T-cell (primary cell): ENCODE measurements at regions not wholly inside any gene's neighbourhood (a gene's known extent, or its start where the extent isn't known, plus 50 kb on each side); places are given as distances from the start of the nearest gene placed in this dataset.
"Not testable (repeated sequence)": the region's sequence is repeated elsewhere in the genome, so short reads cannot be mapped to it uniquely, and the experiment has no call there.

Source experiments
- ATAC-seq, 4 experiments: fragments of 200-7000 bp in 3 of 4; fragments of 150-1000 bp in 1 of 4; cut with Tn5 transposase; replicated peaks in 1 of 4; 1 replicate in 3 of 4; 2 replicates in 1 of 4; pipeline ENCODE4 v1.10.0; 2021; ENCODE audit warnings: moderate library complexity in 3 of 4, mild to moderate bottlenecking in 2 of 4, moderate number of reproducible peaks in 1 of 4
- CTCF ChIA-PET, 2 donors: fragments of 300-600 bp; sonication (Branson Sonifier 250); formaldehyde crosslinking; loops; one replicate each; lab custom pipeline; 2022; ENCODE audit warnings: antibody characterized with exemption in 2 of 2; lab: Charles Lee
- POLR2A ChIA-PET, 2 donors: fragments of 300-600 bp; sonication (Branson Sonifier 250); formaldehyde crosslinking; loops; one replicate each; lab custom pipeline; 2022; ENCODE audit warnings: antibody characterized with exemption in 2 of 2; lab: Charles Lee
- DNase-seq, 35 experiments: peaks; one replicate each; pipeline versions ENCODE4 v3.0.0 to v3.0.0-alpha.2; 2013 to 2023
- H3K27ac ChIP-seq: one replicate; pipeline ENCODE4 v1.5.1; 2013; ENCODE audit warnings: low read length
- H3K27me3 ChIP-seq, 2 experiments: replicated peaks in 1 of 2; 1 replicate in 1 of 2; 2 replicates in 1 of 2; pipeline versions ENCODE4 v1.6.1 to v1.7.0; 2013; ENCODE audit warnings: low read length in 1 of 2, mixed read lengths in 1 of 2; ENCODE audit not compliant: control insufficient read depth in 2 of 2, insufficient read depth in 2 of 2; ENCODE audit errors: extremely low read depth in 1 of 2
- H3K36me3 ChIP-seq, 2 donors: 1 replicate in 1 of 2; 2 replicates in 1 of 2; pipeline versions ENCODE4 v1.6.1 to v1.7.0; 2013; ENCODE audit warnings: low read length in 1 of 2; ENCODE audit not compliant: control insufficient read depth in 2 of 2, insufficient read depth in 1 of 2; ENCODE audit errors: extremely low read depth in 1 of 2
- H3K4me1 ChIP-seq, 2 experiments: 1 replicate in 1 of 2; 2 replicates in 1 of 2; pipeline versions ENCODE4 v1.6.1 to v1.7.0; 2013; ENCODE audit warnings: low read length in 2 of 2, mixed read lengths in 1 of 2; ENCODE audit not compliant: insufficient read depth in 2 of 2, control insufficient read depth in 1 of 2; ENCODE audit errors: extremely low read depth in 1 of 2
- H3K4me3 ChIP-seq, 2 donors: 1 replicate in 1 of 2; 2 replicates in 1 of 2; pipeline versions ENCODE4 v1.5.1 to v1.7.0; 2013; ENCODE audit warnings: mild to moderate bottlenecking in 2 of 2, low read length in 1 of 2, moderate library complexity in 1 of 2; ENCODE audit not compliant: control insufficient read depth in 1 of 2; ENCODE audit errors: extremely low read depth in 1 of 2
- H3K9me3 ChIP-seq: 2 replicates; pipeline ENCODE4 v1.7.0; 2013
- H3K27ac Mint-ChIP-seq, 2 donors: one replicate each; pipeline ENCODE4 v1.8.0; 2020 to 2021; ENCODE audit warnings: mild to moderate bottlenecking in 2 of 2, mixed read lengths in 2 of 2
- H3K27me3 Mint-ChIP-seq, 2 donors: one replicate each; pipeline ENCODE4 v1.8.0; 2021 to 2022; ENCODE audit warnings: mixed read lengths in 2 of 2
- H3K36me3 Mint-ChIP-seq: one replicate; pipeline ENCODE4 v1.8.0; 2021; ENCODE audit warnings: mixed read lengths
- H3K4me1 Mint-ChIP-seq, 3 donors: one replicate each; pipeline ENCODE4 v1.8.0; 2020 to 2022; ENCODE audit warnings: mixed read lengths in 3 of 3, mild to moderate bottlenecking in 1 of 3
- H3K4me3 Mint-ChIP-seq, 3 donors: one replicate each; pipeline ENCODE4 v1.8.0; 2020 to 2022; ENCODE audit warnings: mild to moderate bottlenecking in 3 of 3, mixed read lengths in 3 of 3, moderate library complexity in 3 of 3
- H3K9me3 Mint-ChIP-seq, 3 donors: one replicate each; pipeline ENCODE4 v1.8.0; 2020 to 2022; ENCODE audit warnings: mixed read lengths in 3 of 3
- WGBS: methylation state at CpG from one replicate; pipeline ENCODE4 v1.1.5; 2013; ENCODE audit warnings: missing lambda C conversion rate; ENCODE audit not compliant: insufficient coverage; 5-methylcytosine and 5-hydroxymethylcytosine counted together

DNA sequence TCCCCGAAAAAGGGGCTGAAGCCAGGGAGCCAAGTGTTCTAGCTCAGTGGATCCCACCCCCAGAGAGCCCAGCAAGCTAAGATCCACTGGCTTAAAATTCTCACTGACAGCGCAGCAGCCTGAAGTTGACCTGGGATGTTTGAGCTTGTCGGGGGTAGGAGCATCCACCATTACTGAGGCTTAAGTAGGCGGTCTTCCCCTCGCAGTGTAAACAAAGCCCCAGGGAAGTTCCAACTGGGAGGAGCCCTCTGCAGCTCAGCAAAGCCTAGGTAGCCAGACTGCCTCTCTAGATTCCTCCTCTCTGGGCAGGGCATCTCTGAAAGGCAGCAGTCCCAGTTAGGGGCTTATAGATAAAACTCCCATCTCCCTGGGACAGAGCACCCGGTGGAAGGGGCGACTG lies 56.8 kb upstream of the FGF16 start:
- DNase-seq, H3K4me3 ChIP-seq, H3K27ac ChIP-seq, H3K27me3 ChIP-seq, H3K36me3 ChIP-seq, CTCF ChIA-PET, H3K27ac Mint-ChIP-seq, H3K4me1 Mint-ChIP-seq, H3K4me1 ChIP-seq, POLR2A ChIA-PET, H3K4me3 Mint-ChIP-seq, H3K9me3 Mint-ChIP-seq, H3K36me3 Mint-ChIP-seq, H3K9me3 ChIP-seq, ATAC-seq: not testable (repeated sequence)
- WGBS, result 88% methylated on average over 3 of the region's 7 CpGs
- H3K27me3 Mint-ChIP-seq, result peaks cover 3 to 13% of the 10 kb centered on the region in 2 donors

DNA sequence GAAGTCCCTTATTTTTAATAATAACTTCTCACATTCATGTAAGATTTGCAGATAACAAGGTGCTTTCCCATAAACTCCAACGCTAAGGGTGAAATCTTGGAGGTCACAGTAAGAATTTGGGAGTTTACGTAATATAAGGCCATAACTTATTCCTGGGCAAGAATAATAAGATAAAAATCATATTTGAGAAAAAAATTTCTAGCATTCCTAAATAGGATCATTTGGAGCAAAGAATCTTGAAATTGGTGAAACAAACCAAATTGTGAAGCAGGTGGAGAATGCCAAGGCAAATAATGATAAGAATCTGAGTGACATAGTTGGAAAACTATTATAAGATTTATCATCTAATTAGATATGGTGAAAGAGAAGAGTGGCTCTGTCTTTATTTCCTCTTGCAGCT lies 50.4 kb upstream of the FGF16 start:
- Mint-ChIP-seq H3K27ac (no peak overlapping the region), H3K27me3 (peaks cover 0 to 27% of the 10 kb centered on the region in 2 donors), H3K9me3 (peaks cover 0 to 8% (median 6%) of the 10 kb centered on the region in 3 donors), H3K4me3 (no peak overlapping the region), H3K4me1 (no peaks in the 10 kb centered on the region), H3K36me3 (no peaks in the 10 kb centered on the region)
- DNase-seq (no peak), ATAC-seq (no peak)
- no peaks in the 10 kb centered on the region for H3K27me3 ChIP-seq
- H3K9me3 ChIP-seq, result no peaks in the 10 kb centered on the region
- CTCF ChIA-PET, result no interaction called here
- POLR2A ChIA-PET, result no interaction called here
- WGBS, result no CpG with 5 or more reads among the region's 2 CpGs
- H3K36me3 ChIP-seq, result no peaks in the 10 kb centered on the region
- H3K4me3 ChIP-seq, result no peak overlapping the region
- H3K27ac ChIP-seq, result no peak overlapping the region
- H3K4me1 ChIP-seq, result no peaks in the 10 kb centered on the region
